Femur (tissue), 1 donor: ENCODE measurements at regions not wholly inside any gene's neighbourhood (a gene's known extent, or its start where the extent isn't known, plus 50 kb on each side); places are given as distances from the start of the nearest gene placed in this dataset.
"Not testable (repeated sequence)": the region's sequence is repeated elsewhere in the genome, so short reads cannot be mapped to it uniquely, and the experiment has no call there.

Experiments used
- DNase-seq: peaks from one replicate; pipeline ENCODE4 v3.0.0-alpha.2; 2017

GRCh38 chrX:13419918-13420317 is 100.1 kb upstream of the ATXN3L start:
- no peak for DNase-seq

- no peak for DNase-seq
Observed at GRCh38 chrX:13419276-13419675, 99.4 kb upstream of the ATXN3L start.

- no peak for DNase-seq
Observed at GRCh38 chrX:13418126-13419097, 98.6 kb upstream of the ATXN3L start.

GRCh38 chrX:13415509-13415908 is 95.7 kb upstream of the ATXN3L start:
- DNase-seq = no peak

- DNase-seq = no peak
Observed at GRCh38 chrX:13414006-13414647, 94.3 kb upstream of the ATXN3L start.

GRCh38 chrX:13412208-13412600 is 92.4 kb upstream of the ATXN3L start:
- DNase-seq = no peak

GRCh38 chrX:13411496-13412207 is 91.8 kb upstream of the ATXN3L start:
- DNase-seq = no peak

- DNase-seq = not testable (repeated sequence)
Observed at GRCh38 chrX:13408599-13408998, 88.7 kb upstream of the ATXN3L start.

GRCh38 chrX:13404777-13405176 is 84.9 kb upstream of the ATXN3L start:
- not testable (repeated sequence) for DNase-seq

- no peak for DNase-seq
Observed at GRCh38 chrX:13404364-13404763, 84.5 kb upstream of the ATXN3L start.

- no peak for DNase-seq
Observed at GRCh38 chrX:13401724-13402123, 81.9 kb upstream of the ATXN3L start.

GRCh38 chrX:13398839-13399238 is 79.0 kb upstream of the ATXN3L start:
- DNase-seq = no peak

- peak; percentile 74 for DNase-seq
Observed at GRCh38 chrX:13397878-13398818, 78.3 kb upstream of the ATXN3L start.

- DNase-seq = no peak
Observed at GRCh38 chrX:13396924-13397323, 77.1 kb upstream of the ATXN3L start.

- no peak for DNase-seq
Observed at GRCh38 chrX:13389501-13389900, 69.6 kb upstream of the ATXN3L start.

GRCh38 chrX:13387666-13388494 is 68.0 kb upstream of the ATXN3L start:
- no peak for DNase-seq

GRCh38 chrX:13386636-13387035 is 66.8 kb upstream of the ATXN3L start:
- DNase-seq = no peak

GRCh38 chrX:13386092-13386491 is 66.2 kb upstream of the ATXN3L start:
- no peak for DNase-seq

- DNase-seq = no peak
Observed at GRCh38 chrX:13383907-13384306, 64.1 kb upstream of the ATXN3L start.

- no peak for DNase-seq
Observed at GRCh38 chrX:13381514-13381913, 61.7 kb upstream of the ATXN3L start.

GRCh38 chrX:13380211-13380610 is 60.4 kb upstream of the ATXN3L start:
- no peak for DNase-seq
